GM23338 (cell line): ENCODE measurements at regions not wholly inside any gene's neighbourhood (a gene's known extent, or its start where the extent isn't known, plus 50 kb on each side); places are given as distances from the start of the nearest gene placed in this dataset.

ENCODE experiments used
- ATAC-seq: fragments of 200-7000 bp; cut with Tn5 transposase; 3 replicates; pipeline ENCODE4 v1.9.1; 2020
- DNase-seq: peaks from one replicate; pipeline ENCODE4 v3.0.0-alpha.2; 2015; ENCODE audit warnings: low spot score
- H2AFZ ChIP-seq: fragments of 200-600 bp; sonication (generic); 2 replicates; pipeline ENCODE4 v1.8.0; 2016; ENCODE audit warnings: antibody characterized with exemption, mild to moderate bottlenecking, moderate library complexity
- H3F3A ChIP-seq: fragments of 200-600 bp; sonication (generic); replicated peaks from 2 replicates; pipeline ENCODE4 v1.8.0; 2017; ENCODE audit warnings: antibody characterized with exemption, mixed run types, low read depth
- H3K27ac ChIP-seq: fragments of 200-600 bp; sonication (generic); 2 replicates; pipeline ENCODE4 v1.6.1; 2016; ENCODE audit warnings: low read depth
- H3K27me3 ChIP-seq: fragments of 200-600 bp; sonication (generic); 2 replicates; pipeline ENCODE4 v1.8.0; 2016; ENCODE audit warnings: mild to moderate bottlenecking, mixed run types, moderate library complexity; ENCODE audit not compliant: insufficient read depth
- H3K36me3 ChIP-seq: fragments of 200-600 bp; sonication (generic); 2 replicates; pipeline ENCODE4 v1.8.0; 2016; ENCODE audit warnings: mild to moderate bottlenecking; ENCODE audit not compliant: insufficient read depth
- H3K4me1 ChIP-seq: fragments of 200-600 bp; sonication (generic); 2 replicates; pipeline ENCODE4 v1.8.0; 2016; ENCODE audit warnings: mild to moderate bottlenecking, moderate library complexity; ENCODE audit not compliant: insufficient read depth
- H3K4me2 ChIP-seq: fragments of 200-600 bp; sonication (generic); 2 replicates; pipeline ENCODE4 v1.7.1; 2017; ENCODE audit warnings: mixed run types
- H3K4me3 ChIP-seq: fragments of 200-600 bp; sonication (generic); 2 replicates; pipeline ENCODE4 v1.6.1; 2016; ENCODE audit warnings: mixed run types
- H3K79me2 ChIP-seq: fragments of 200-600 bp; sonication (generic); replicated peaks from 2 replicates; pipeline ENCODE4 v1.8.0; 2017; ENCODE audit warnings: mild to moderate bottlenecking; ENCODE audit not compliant: insufficient read depth
- H3K9me2 ChIP-seq: fragments of 200-600 bp; sonication (generic); 2 replicates; pipeline ENCODE4 v1.8.0; 2017; ENCODE audit not compliant: insufficient read depth
- H4K20me1 ChIP-seq: fragments of 200-600 bp; sonication (generic); replicated peaks from 2 replicates; pipeline ENCODE4 v1.8.0; 2017; ENCODE audit warnings: mild to moderate bottlenecking; ENCODE audit not compliant: insufficient read depth
- H3K27ac Mint-ChIP-seq: 2 replicates; pipeline ENCODE4 v1.8.0; 2020; ENCODE audit warnings: inconsistent platforms, mild to moderate bottlenecking, moderate library complexity, mixed read lengths
- H3K27me3 Mint-ChIP-seq: 3 replicates; pipeline ENCODE4 v1.8.0; 2022; ENCODE audit warnings: low read depth, mild to moderate bottlenecking, moderate library complexity, mixed read lengths, inconsistent platforms; ENCODE audit not compliant: insufficient read depth, poor library complexity
- H3K36me3 Mint-ChIP-seq: 3 replicates; pipeline ENCODE4 v1.8.0; 2021; ENCODE audit warnings: low read depth, mild to moderate bottlenecking, inconsistent platforms, moderate library complexity, mixed read lengths
- H3K4me1 Mint-ChIP-seq: 3 replicates; pipeline ENCODE4 v1.8.0; 2020; ENCODE audit warnings: mild to moderate bottlenecking, inconsistent platforms, mixed read lengths
- H3K4me3 Mint-ChIP-seq: 3 replicates; pipeline ENCODE4 v1.8.0; 2021; ENCODE audit warnings: moderate library complexity, mild to moderate bottlenecking, inconsistent platforms, mixed read lengths
- H3K9me3 Mint-ChIP-seq: 3 replicates; pipeline ENCODE4 v1.8.0; 2020; ENCODE audit warnings: moderate library complexity, mild to moderate bottlenecking, inconsistent platforms, mixed read lengths
- CREB1 ChIP-seq: fragments of 250-450 bp; sonication (Bioruptor Pico); IDR thresholded peaks from 2 replicates; pipeline ENCODE4 v1.5.0; 2020; ENCODE audit warnings: low read depth, mild to moderate bottlenecking, moderate library complexity
- EZH2 ChIP-seq: fragments of 200-600 bp; sonication (generic); IDR thresholded peaks from one replicate; pipeline ENCODE4 v1.8.0; 2017; ENCODE audit warnings: antibody characterized with exemption, mild to moderate bottlenecking, low read depth; ENCODE audit not compliant: unreplicated experiment
- EZH2phosphoT487 ChIP-seq: fragments of 200-600 bp; sonication (generic); IDR thresholded peaks from one replicate; pipeline ENCODE4 v1.8.1; 2018; ENCODE audit warnings: antibody characterized with exemption; ENCODE audit not compliant: unreplicated experiment
- JUNB ChIP-seq: IDR thresholded peaks from one replicate; pipeline ENCODE4 v1.6.1; 2016; ENCODE audit warnings: antibody characterized with exemption; ENCODE audit not compliant: unreplicated experiment
- NANOG ChIP-seq: IDR thresholded peaks from 2 replicates; pipeline ENCODE4 v1.6.1; 2016; ENCODE audit warnings: antibody characterized with exemption, borderline replicate concordance
- STAT1 ChIP-seq: IDR thresholded peaks from one replicate; pipeline ENCODE4 v1.6.1; 2016; ENCODE audit warnings: antibody characterized with exemption; ENCODE audit not compliant: unreplicated experiment
- ZNF114 ChIP-seq: fragments of 250-450 bp; sonication (Bioruptor Pico); IDR thresholded peaks from 2 replicates; pipeline ENCODE4 v1.5.0; 2020; ENCODE audit warnings: mild to moderate bottlenecking, moderate library complexity
- ZNF331 ChIP-seq: fragments of 250-450 bp; sonication (Bioruptor Pico); IDR thresholded peaks from 2 replicates; pipeline ENCODE4 v1.5.0; 2020; ENCODE audit warnings: low read depth, mild to moderate bottlenecking, moderate library complexity
- TF ChIP-seq, protein P1 (sequence below): IDR thresholded peaks from one replicate; pipeline ENCODE4 v1.6.1; 2018; ENCODE audit warnings: antibody characterized with exemption; ENCODE audit not compliant: unreplicated experiment
- TF ChIP-seq, protein P2 (sequence below), 2 experiments: fragments of 200-600 bp in 1 of 2; sonication (generic) in 1 of 2; conservative IDR thresholded peaks; 2 replicates each; pipeline versions ENCODE4 v1.5.1 to v1.6.1; 2016 to 2017; ENCODE audit warnings: antibody characterized with exemption in 2 of 2, low read depth in 2 of 2, mild to moderate bottlenecking in 2 of 2, moderate library complexity in 1 of 2
- TF ChIP-seq, protein P3 (sequence below): IDR thresholded peaks from 2 replicates; pipeline ENCODE4 v1.6.1; 2016; ENCODE audit warnings: antibody characterized with exemption

DNA sequence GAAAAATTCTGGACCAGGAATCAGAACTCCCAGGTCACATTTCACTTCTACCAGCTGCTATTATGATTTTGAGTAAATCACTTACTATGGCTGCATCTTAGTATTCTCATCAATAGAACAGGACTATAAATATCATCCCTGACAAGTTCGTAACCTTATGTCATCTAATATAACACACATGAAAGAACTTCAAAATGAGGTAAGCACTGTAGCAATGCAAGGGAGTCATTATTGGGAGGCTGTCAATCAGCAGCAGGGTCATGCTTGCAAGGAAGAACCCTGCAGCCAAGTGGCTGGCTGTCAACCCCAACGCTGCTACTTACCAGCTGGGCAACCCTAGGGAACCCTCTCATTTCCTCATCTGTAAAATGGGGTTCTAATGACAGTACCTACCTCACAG, 123.3 kb upstream of the B3GAT2 start:
- H3K27me3 ChIP-seq = no peaks in the 10 kb centered on the region
- H3K27ac ChIP-seq = no peak overlapping the region
- H3K27ac Mint-ChIP-seq = no peak overlapping the region
- no peaks in the 10 kb centered on the region for H4K20me1 ChIP-seq
- H2AFZ ChIP-seq = no peak overlapping the region
- H3K9me3 Mint-ChIP-seq = peaks cover 9% of the 10 kb centered on the region; the same call in 2 of the 3 replicates
- no peak overlapping the region for H3K4me3 ChIP-seq
- TF ChIP-seq STAT1 (no peak), EZH2 (no peak), NANOG (no peak), ZNF114 (no peak), JUNB (no peak), EZH2phosphoT487 (no peak), CREB1 (no peak), ZNF331 (CRISPR knock-in tag) (no peak)
- TF ChIP-seq, protein P1, sequence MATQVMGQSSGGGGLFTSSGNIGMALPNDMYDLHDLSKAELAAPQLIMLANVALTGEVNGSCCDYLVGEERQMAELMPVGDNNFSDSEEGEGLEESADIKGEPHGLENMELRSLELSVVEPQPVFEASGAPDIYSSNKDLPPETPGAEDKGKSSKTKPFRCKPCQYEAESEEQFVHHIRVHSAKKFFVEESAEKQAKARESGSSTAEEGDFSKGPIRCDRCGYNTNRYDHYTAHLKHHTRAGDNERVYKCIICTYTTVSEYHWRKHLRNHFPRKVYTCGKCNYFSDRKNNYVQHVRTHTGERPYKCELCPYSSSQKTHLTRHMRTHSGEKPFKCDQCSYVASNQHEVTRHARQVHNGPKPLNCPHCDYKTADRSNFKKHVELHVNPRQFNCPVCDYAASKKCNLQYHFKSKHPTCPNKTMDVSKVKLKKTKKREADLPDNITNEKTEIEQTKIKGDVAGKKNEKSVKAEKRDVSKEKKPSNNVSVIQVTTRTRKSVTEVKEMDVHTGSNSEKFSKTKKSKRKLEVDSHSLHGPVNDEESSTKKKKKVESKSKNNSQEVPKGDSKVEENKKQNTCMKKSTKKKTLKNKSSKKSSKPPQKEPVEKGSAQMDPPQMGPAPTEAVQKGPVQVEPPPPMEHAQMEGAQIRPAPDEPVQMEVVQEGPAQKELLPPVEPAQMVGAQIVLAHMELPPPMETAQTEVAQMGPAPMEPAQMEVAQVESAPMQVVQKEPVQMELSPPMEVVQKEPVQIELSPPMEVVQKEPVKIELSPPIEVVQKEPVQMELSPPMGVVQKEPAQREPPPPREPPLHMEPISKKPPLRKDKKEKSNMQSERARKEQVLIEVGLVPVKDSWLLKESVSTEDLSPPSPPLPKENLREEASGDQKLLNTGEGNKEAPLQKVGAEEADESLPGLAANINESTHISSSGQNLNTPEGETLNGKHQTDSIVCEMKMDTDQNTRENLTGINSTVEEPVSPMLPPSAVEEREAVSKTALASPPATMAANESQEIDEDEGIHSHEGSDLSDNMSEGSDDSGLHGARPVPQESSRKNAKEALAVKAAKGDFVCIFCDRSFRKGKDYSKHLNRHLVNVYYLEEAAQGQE = no peak
- TF ChIP-seq, protein P2, sequence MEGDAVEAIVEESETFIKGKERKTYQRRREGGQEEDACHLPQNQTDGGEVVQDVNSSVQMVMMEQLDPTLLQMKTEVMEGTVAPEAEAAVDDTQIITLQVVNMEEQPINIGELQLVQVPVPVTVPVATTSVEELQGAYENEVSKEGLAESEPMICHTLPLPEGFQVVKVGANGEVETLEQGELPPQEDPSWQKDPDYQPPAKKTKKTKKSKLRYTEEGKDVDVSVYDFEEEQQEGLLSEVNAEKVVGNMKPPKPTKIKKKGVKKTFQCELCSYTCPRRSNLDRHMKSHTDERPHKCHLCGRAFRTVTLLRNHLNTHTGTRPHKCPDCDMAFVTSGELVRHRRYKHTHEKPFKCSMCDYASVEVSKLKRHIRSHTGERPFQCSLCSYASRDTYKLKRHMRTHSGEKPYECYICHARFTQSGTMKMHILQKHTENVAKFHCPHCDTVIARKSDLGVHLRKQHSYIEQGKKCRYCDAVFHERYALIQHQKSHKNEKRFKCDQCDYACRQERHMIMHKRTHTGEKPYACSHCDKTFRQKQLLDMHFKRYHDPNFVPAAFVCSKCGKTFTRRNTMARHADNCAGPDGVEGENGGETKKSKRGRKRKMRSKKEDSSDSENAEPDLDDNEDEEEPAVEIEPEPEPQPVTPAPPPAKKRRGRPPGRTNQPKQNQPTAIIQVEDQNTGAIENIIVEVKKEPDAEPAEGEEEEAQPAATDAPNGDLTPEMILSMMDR (conservative IDR thresholded peaks at IDR 0.05; ENCODE audit: low read depth in 2 of 2) = no peak
- TF ChIP-seq, protein P3, sequence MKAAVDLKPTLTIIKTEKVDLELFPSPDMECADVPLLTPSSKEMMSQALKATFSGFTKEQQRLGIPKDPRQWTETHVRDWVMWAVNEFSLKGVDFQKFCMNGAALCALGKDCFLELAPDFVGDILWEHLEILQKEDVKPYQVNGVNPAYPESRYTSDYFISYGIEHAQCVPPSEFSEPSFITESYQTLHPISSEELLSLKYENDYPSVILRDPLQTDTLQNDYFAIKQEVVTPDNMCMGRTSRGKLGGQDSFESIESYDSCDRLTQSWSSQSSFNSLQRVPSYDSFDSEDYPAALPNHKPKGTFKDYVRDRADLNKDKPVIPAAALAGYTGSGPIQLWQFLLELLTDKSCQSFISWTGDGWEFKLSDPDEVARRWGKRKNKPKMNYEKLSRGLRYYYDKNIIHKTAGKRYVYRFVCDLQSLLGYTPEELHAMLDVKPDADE = no peak
- H3K4me1 Mint-ChIP-seq = no peaks in the 10 kb centered on the region
- H3K36me3 Mint-ChIP-seq = no peaks in the 10 kb centered on the region
- no peaks in the 10 kb centered on the region; the same call in 1 of the 2 replicates for H3K9me2 ChIP-seq
- no peak overlapping the region for H3K4me3 Mint-ChIP-seq
- no peak for DNase-seq
- no peaks in the 10 kb centered on the region for H3K79me2 ChIP-seq
- H3F3A ChIP-seq = no peaks in the 10 kb centered on the region
- H3K4me2 ChIP-seq = no peak overlapping the region
- no peaks in the 10 kb centered on the region for H3K36me3 ChIP-seq
- H3K4me1 ChIP-seq = no peaks in the 10 kb centered on the region
- ATAC-seq = no peak
- H3K27me3 Mint-ChIP-seq = no peaks in the 10 kb centered on the region
